Psoas muscle (tissue), 7 donors: ENCODE measurements at regions not wholly inside any gene's neighbourhood (a gene's known extent, or its start where the extent isn't known, plus 50 kb on each side); places are given as distances from the start of the nearest gene placed in this dataset.

Experiments used
- ATAC-seq, 4 donors: fragments of 200-7000 bp; cut with Tn5 transposase; one replicate each; pipeline ENCODE4 v1.9.1; 2020; ENCODE audit warnings: moderate library complexity in 3 of 4, mild to moderate bottlenecking in 2 of 4
- DNase-seq, 2 donors: peaks; one replicate each; pipeline ENCODE4 v3.0.0-alpha.2; 2020
- H3K27ac ChIP-seq: fragments of 200-600 bp; one replicate; pipeline ENCODE4 v1.8.0; 2022
- H3K27me3 ChIP-seq, 3 donors: fragments of 200-600 bp in 1 of 3; one replicate each; pipeline versions ENCODE4 v1.6.1 to v1.8.0; 2013 to 2022; ENCODE audit warnings: low read length in 2 of 3, mild to moderate bottlenecking in 2 of 3, moderate library complexity in 1 of 3; ENCODE audit not compliant: insufficient read depth in 3 of 3
- H3K36me3 ChIP-seq, 2 donors: fragments of 200-600 bp in 1 of 2; one replicate each; pipeline versions ENCODE4 v1.6.1 to v1.8.0; 2013 to 2022; ENCODE audit warnings: low read depth in 1 of 2, mild to moderate bottlenecking in 1 of 2, moderate library complexity in 1 of 2; ENCODE audit not compliant: insufficient read depth in 1 of 2
- H3K4me1 ChIP-seq: fragments of 200-600 bp; one replicate; pipeline ENCODE4 v1.8.0; 2022
- H3K4me3 ChIP-seq: fragments of 200-600 bp; one replicate; pipeline ENCODE4 v1.8.0; 2022; ENCODE audit warnings: mild to moderate bottlenecking
- H3K9me3 ChIP-seq: fragments of 200-600 bp; one replicate; pipeline ENCODE4 v1.8.0; 2022
- CTCF ChIP-seq: fragments of 200-600 bp; IDR thresholded peaks from one replicate; pipeline ENCODE4 v1.8.0; 2022; ENCODE audit warnings: antibody characterized with exemption
- WGBS, 3 donors: extraction: QIAGEN DNeasy Blood & Tissue Kit; methylation state at CpG; one replicate each; pipeline versions ENCODE4 v1.1.6 to v1.1.7; 2013; 5-methylcytosine and 5-hydroxymethylcytosine counted together
- intact Hi-C, 2 donors: fragments of 100-400 bp; cut with DNase I; formaldehyde crosslinking; loops; one replicate each; pipeline versions ENCODE4 v1.11.0 to v1.14.2; 2022
- donor health status: healthy with polysubstance abuse.
- donor health status: DM: no; HTN: no; CAD: no; lungs with moderate emphysema.
- donor health status: Bipolar disorder and iron deficiency.
- donor health status: healthy.
- donor health status: DM: yes; HTN: yes; CAD: no.
- donor health status: DM: no; HTN: no; CAD: no.
- donor health status: DM: yes; HTN: yes; CAD: no.

- Histone ChIP-seq H3K27ac (no peak overlapping the region), H3K9me3 (no peaks in the 10 kb centered on the region), H3K4me1 (no peaks in the 10 kb centered on the region), H3K4me3 (no peak overlapping the region), H3K27me3 (no peaks in the 10 kb centered on the region), H3K36me3 (no peaks in the 10 kb centered on the region)
- intact Hi-C loops: no loop called here
- WGBS, 3 donors: 95 to 97% (median 96%) methylated on average over 4 of the region's 4 CpGs
- no peak for TF ChIP-seq CTCF
- no peak for ATAC-seq
- DNase-seq: no peak
Measured at GRCh38 chr10:36129051-36129450, 487.0 kb upstream of the FZD8 start.

DNA sequence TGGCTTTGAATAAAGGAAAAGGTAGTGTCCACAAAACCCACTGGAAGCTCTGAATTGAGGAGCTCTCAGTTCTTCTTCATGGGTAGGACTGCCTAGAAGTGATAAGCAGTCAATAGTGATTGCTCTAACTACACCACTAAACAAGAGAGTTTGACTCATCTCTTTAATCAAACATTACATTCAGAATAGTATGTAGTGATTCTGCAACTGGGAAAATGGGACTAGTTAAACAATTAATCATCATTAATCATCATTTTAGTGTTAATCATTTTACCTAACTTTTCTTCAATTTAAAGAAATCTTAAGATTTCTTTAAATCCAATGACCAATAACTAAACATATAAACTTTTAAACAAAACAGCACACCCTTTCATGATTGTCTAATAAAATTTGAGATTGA lies 484.0 kb upstream of the FZD8 start:
- H3K4me3 ChIP-seq: no peak overlapping the region
- no peaks in the 10 kb centered on the region for H3K9me3 ChIP-seq
- H3K4me1 ChIP-seq: no peaks in the 10 kb centered on the region
- H3K27ac ChIP-seq: no peak overlapping the region
- TF ChIP-seq CTCF: no peak
- ATAC-seq (no peak), DNase-seq (no peak)
- intact Hi-C loops: no loop called here
- H3K36me3 ChIP-seq: no peaks in the 10 kb centered on the region
- no peaks in the 10 kb centered on the region for H3K27me3 ChIP-seq

DNA sequence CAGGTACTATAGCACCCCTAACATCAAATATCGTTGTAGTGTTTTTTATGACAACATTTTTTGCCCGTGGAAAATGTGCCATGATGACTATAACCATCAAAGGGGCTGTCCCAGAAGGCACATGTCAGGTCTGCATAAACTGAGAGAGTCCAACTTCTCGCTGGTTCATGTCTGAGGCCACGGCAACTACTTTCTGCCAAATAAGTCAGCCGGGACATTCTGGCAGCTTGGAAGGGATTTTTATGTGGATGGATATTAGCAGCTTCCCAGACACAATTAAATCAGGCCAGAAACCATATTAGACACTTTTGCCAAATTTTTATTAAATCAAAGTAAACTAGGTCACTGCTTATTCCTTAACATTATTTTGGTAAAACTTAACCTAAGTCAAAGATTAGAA lies 477.4 kb upstream of the FZD8 start:
- WGBS, 3 donors: 21 to 38% (median 29%) methylated on average over 5 of the region's 5 CpGs
- no peaks in the 10 kb centered on the region for H3K9me3 ChIP-seq
- H3K4me3 ChIP-seq: no peak overlapping the region
- DNase-seq (no peak), ATAC-seq (no peak)
- no peak for TF ChIP-seq CTCF
- no peak overlapping the region for H3K27ac ChIP-seq
- intact Hi-C loops: no loop called here
- H3K4me1 ChIP-seq: no peaks in the 10 kb centered on the region
- no peaks in the 10 kb centered on the region for H3K36me3 ChIP-seq
- H3K27me3 ChIP-seq: no peaks in the 10 kb centered on the region

- intact Hi-C loops: no loop called here
- H3K36me3 ChIP-seq: no peaks in the 10 kb centered on the region
- no peaks in the 10 kb centered on the region for H3K9me3 ChIP-seq
- WGBS, 3 donors: 61 to 76% (median 66%) methylated on average over 7 of the region's 7 CpGs
- ATAC-seq: no peak
- no peak for TF ChIP-seq CTCF
- H3K27me3 ChIP-seq: no peaks in the 10 kb centered on the region
- H3K4me3 ChIP-seq: no peak overlapping the region
- H3K27ac ChIP-seq: no peak overlapping the region
- H3K4me1 ChIP-seq: no peaks in the 10 kb centered on the region
- DNase-seq: no peak
Measured at GRCh38 chr10:36118314-36118713, 476.2 kb upstream of the FZD8 start.

DNA sequence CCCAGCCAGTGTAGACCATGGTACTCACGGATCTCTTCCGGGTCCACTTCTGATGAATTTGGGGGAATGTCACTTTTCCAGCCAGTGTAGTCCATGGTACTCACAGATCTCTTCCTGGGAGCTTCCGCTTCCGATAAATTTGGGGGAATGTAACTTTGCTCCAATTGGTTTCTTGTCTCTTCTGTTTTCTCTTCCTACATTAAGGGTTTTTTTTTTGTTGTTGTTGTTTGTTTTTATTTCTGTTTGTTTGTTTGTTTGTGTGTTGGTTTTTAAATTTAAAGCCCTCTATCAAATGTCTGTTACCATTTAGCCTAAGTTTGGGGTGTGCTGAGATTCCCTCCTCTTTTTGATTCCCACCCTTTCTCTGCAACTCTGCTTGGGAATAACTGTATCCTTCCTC lies 475.8 kb upstream of the FZD8 start:
- no peak for DNase-seq
- Histone ChIP-seq H3K4me3 (no peak overlapping the region), H3K27ac (no peak overlapping the region), H3K4me1 (no peaks in the 10 kb centered on the region), H3K9me3 (no peaks in the 10 kb centered on the region), H3K27me3 (no peaks in the 10 kb centered on the region), H3K36me3 (no peaks in the 10 kb centered on the region)
- WGBS, 3 donors: 68 to 76% (median 73%) methylated on average over 4 of the region's 4 CpGs
- TF ChIP-seq CTCF: no peak
- intact Hi-C loops: no loop called here
- ATAC-seq: no peak
